K562 (cell line): ENCODE measurements at regions not wholly inside any gene's neighbourhood (a gene's known extent, or its start where the extent isn't known, plus 50 kb on each side); places are given as distances from the start of the nearest gene placed in this dataset.

ENCODE experiments used
- ATAC-seq: fragments of 200-7000 bp; cut with Tn5 transposase; 3 replicates; pipeline ENCODE4 v1.9.1; 2020; ENCODE audit warnings: moderate library complexity
- BruUV-seq: library from RNA; stranded (reverse); fragments of 400-500 nt; replicated peaks from 2 replicates; lab custom pipeline; 2021; lab: Mats Ljungman, UMichigan
- CTCF ChIA-PET: fragments of 300-600 bp; formaldehyde crosslinking; extraction: SDS; loops from one replicate; lab custom pipeline; 2021; ENCODE audit warnings: low intra/inter-chr PET ratio; lab: Yijun Ruan, JAX
- POLR2A ChIA-PET: fragments of 300-600, 350-650 bp; sonication (Branson Sonifier 250); formaldehyde crosslinking; extraction: SDS; loops from one replicate; lab custom pipeline; 2021; ENCODE audit warnings: antibody characterized with exemption, inconsistent platforms; lab: Yijun Ruan, JAX
- DNase-seq, 4 experiments: peaks; one replicate each; pipeline versions ENCODE4 v3.0.0 to v3.0.0-alpha.2; 2011 to 2018; ENCODE audit warnings: low spot score in 3 of 4, mixed read lengths in 3 of 4; ENCODE audit errors: extremely low read depth in 1 of 4
- FAIRE-seq: peaks from 2 replicates; lab custom pipeline; 2011; peaks lifted over from hg19 to GRCh38; lab: Jason Lieb, UNC
- H2AFZ ChIP-seq: 2 replicates; pipeline ENCODE4 v1.6.0; 2011; ENCODE audit warnings: low read depth, low read length, control low read depth, inconsistent platforms
- H3K27ac ChIP-seq: fragments of 200-600 bp; 3 replicates; pipeline ENCODE4 v1.8.0; 2011; ENCODE audit warnings: low read depth, mild to moderate bottlenecking, control low read depth, inconsistent platforms, low read length, moderate library complexity, mixed read lengths; ENCODE audit errors: extremely low read depth
- H3K27me3 ChIP-seq, 2 experiments: fragments of 300-600 bp in 1 of 2; 2 replicates in 1 of 2; 3 replicates in 1 of 2; pipeline versions ENCODE4 v1.6.0 to v1.8.0; 2011; ENCODE audit warnings: inconsistent platforms in 2 of 2, low read length in 2 of 2, mild to moderate bottlenecking in 1 of 2, mixed read lengths in 1 of 2, moderate library complexity in 1 of 2; ENCODE audit not compliant: control insufficient read depth in 2 of 2, insufficient read depth in 2 of 2
- H3K36me3 ChIP-seq: fragments of 300-600 bp; 3 replicates; pipeline ENCODE4 v1.8.0; 2011; ENCODE audit warnings: mild to moderate bottlenecking, low read length, inconsistent platforms; ENCODE audit not compliant: control insufficient read depth, insufficient read depth
- H3K4me1 ChIP-seq, 2 experiments: fragments of 200-600 bp in 1 of 2; replicated peaks in 1 of 2; 2 replicates in 1 of 2; 3 replicates in 1 of 2; pipeline versions ENCODE4 v1.5.1 to v1.8.0; 2011; ENCODE audit warnings: inconsistent platforms in 2 of 2, low read length in 2 of 2, mild to moderate bottlenecking in 1 of 2, mixed read lengths in 1 of 2, moderate library complexity in 1 of 2; ENCODE audit not compliant: control insufficient read depth in 2 of 2, insufficient read depth in 2 of 2
- H3K4me2 ChIP-seq: 2 replicates; pipeline ENCODE4 v1.6.1; 2011; ENCODE audit warnings: low read length, control low read depth, inconsistent platforms, mixed read lengths; ENCODE audit not compliant: insufficient read depth
- H3K4me3 ChIP-seq: fragments of 200-600 bp; sonication (generic), shearing (Covaris generic); 2 replicates; pipeline ENCODE4 v1.5.1; 2016; ENCODE audit warnings: control low read depth, inconsistent platforms
- H3K79me2 ChIP-seq: fragments of 200-600 bp; 3 replicates; pipeline ENCODE4 v1.8.0; 2011; ENCODE audit warnings: low read length, inconsistent platforms; ENCODE audit not compliant: control insufficient read depth, insufficient read depth
- H3K9ac ChIP-seq, 2 experiments: 2 replicates each; pipeline versions ENCODE4 v1.6.0 to v1.6.1; 2011; ENCODE audit warnings: low read depth in 2 of 2, low read length in 2 of 2, control low read depth in 1 of 2, inconsistent platforms in 1 of 2, mild to moderate bottlenecking in 1 of 2, mixed read lengths in 1 of 2; ENCODE audit not compliant: insufficient read depth in 1 of 2
- H3K9me1 ChIP-seq: one replicate; pipeline ENCODE4 v1.6.0; 2011; ENCODE audit warnings: inconsistent platforms, mild to moderate bottlenecking, low read length, moderate library complexity; ENCODE audit not compliant: control insufficient read depth, insufficient read depth
- H3K9me3 ChIP-seq: replicated peaks from 2 replicates; pipeline ENCODE4 v1.5.1; 2011; ENCODE audit warnings: low read depth, low read length, inconsistent platforms; ENCODE audit not compliant: control insufficient read depth, insufficient read depth
- H4K20me1 ChIP-seq: replicated peaks from 2 replicates; pipeline ENCODE4 v1.6.1; 2011; ENCODE audit warnings: low read length, inconsistent platforms, mixed read lengths; ENCODE audit not compliant: control insufficient read depth, insufficient read depth
- ARNT ChIP-seq, 2 experiments: fragments of 450-650 bp; IDR thresholded peaks; 2 replicates each; pipeline ENCODE4 v1.6.1; 2016; ENCODE audit warnings: mild to moderate bottlenecking in 1 of 2
- C11orf30 ChIP-seq: fragments of 450-650 bp; IDR thresholded peaks from 2 replicates; pipeline ENCODE4 v1.6.1; 2016; ENCODE audit warnings: low read depth, mild to moderate bottlenecking
- CBFA2T2 ChIP-seq: fragments of 450-650 bp; conservative IDR thresholded peaks from 2 replicates; pipeline ENCODE4 v1.6.1; 2017; ENCODE audit warnings: mild to moderate bottlenecking
- CC2D1A ChIP-seq: fragments of 450-650 bp; IDR thresholded peaks from 2 replicates; pipeline ENCODE4 v1.6.1; 2017; ENCODE audit warnings: mild to moderate bottlenecking
- FOXM1 ChIP-seq, 2 experiments: fragments of 450-650 bp in 1 of 2; sonication (generic) in 1 of 2; formaldehyde crosslinking in 1 of 2; IDR thresholded peaks; 2 replicates each; pipeline versions ENCODE4 v1.6.1 to v1.9.0; 2017 to 2022; ENCODE audit warnings: low read depth in 2 of 2, mild to moderate bottlenecking in 2 of 2, missing genetic modification reagents in 1 of 2, moderate library complexity in 1 of 2
- MAFG ChIP-seq: fragments of 450-650 bp; conservative IDR thresholded peaks from 2 replicates; pipeline ENCODE4 v1.6.1; 2016; ENCODE audit warnings: missing genetic modification characterization, missing compliant biosample characterization
- MTA2 ChIP-seq: fragments of 450-650 bp; IDR thresholded peaks from 2 replicates; pipeline ENCODE4 v1.6.1; 2016; ENCODE audit warnings: low read depth
- TCF15 ChIP-seq: fragments of 250-450 bp; sonication (Bioruptor Pico); IDR thresholded peaks from 2 replicates; pipeline ENCODE4 v1.8.0; 2022; ENCODE audit warnings: moderate library complexity, mild to moderate bottlenecking, inconsistent platforms
- THRAP3 ChIP-seq: fragments of 450-650 bp; IDR thresholded peaks from 2 replicates; pipeline ENCODE4 v1.6.1; 2016; ENCODE audit warnings: mild to moderate bottlenecking, inconsistent platforms, borderline replicate concordance
- ZNF316 ChIP-seq: fragments of 450-650 bp; IDR thresholded peaks from 2 replicates; pipeline ENCODE4 v1.6.1; 2016
- ZNF561 ChIP-seq: fragments of 450-650 bp; formaldehyde crosslinking; conservative IDR thresholded peaks from 2 replicates; pipeline ENCODE4 v1.4.0; 2020; ENCODE audit warnings: mild to moderate bottlenecking, moderate library complexity
- WGBS: fragments of 100-300 bp; shearing (Covaris generic); methylation state at CpG from one replicate; pipeline ENCODE4 v1.1.6; 2016; ENCODE audit warnings: low coverage, mixed read lengths; ENCODE audit not compliant: insufficient coverage; ENCODE audit errors: missing lambda C conversion rate; 5-methylcytosine and 5-hydroxymethylcytosine counted together
- in situ Hi-C: fragments of 300-500 bp; cut with MboI; formaldehyde crosslinking; loops from 4 replicates; pipeline ENCODE4 v1.15.0; 2018; ENCODE audit warnings: inconsistent platforms, mixed read lengths
- intact Hi-C: fragments of 100-400 bp; cut with micrococcal nuclease; formaldehyde crosslinking; loops from 2 replicates; pipeline ENCODE4 v1.14.2; 2022

GRCh38 chr18:67597759-67598158 lies 81.2 kb upstream of the DSEL start (continued):
- TF ChIP-seq THRAP3, result no peak
- no peak for TF ChIP-seq ZNF561

- intact Hi-C loops, result no loop called here
- Histone ChIP-seq H2AFZ (no peak overlapping the region), H3K27ac (no peak overlapping the region), H3K9me1 (no peaks in the 10 kb centered on the region), H3K4me1 (no peaks in the 10 kb centered on the region), H3K9me3 (no peaks in the 10 kb centered on the region), H3K36me3 (no peaks in the 10 kb centered on the region), H3K4me3 (no peak overlapping the region), H3K4me2 (no peak overlapping the region), H3K9ac (no peak overlapping the region), H3K27me3 (no peaks in the 10 kb centered on the region)
- ChIA-PET CTCF (no interaction called here), POLR2A (no interaction called here)
- WGBS, result 0% methylated on average over 1 of the region's 1 CpG
- DNase-seq (no peak), FAIRE-seq (no peak), ATAC-seq (no peak)
- in situ Hi-C loops, result no loop called here
- TF ChIP-seq MAFG (tag), result peak; percentile 44
- TF ChIP-seq FOXM1 (IDR thresholded peaks at IDR 0.05; ENCODE audit: low read depth), result no peak
- no peak for TF ChIP-seq FOXM1 (CRISPR knock-in tag; IDR thresholded peaks at IDR 0.05; ENCODE audit: low read depth)
- no peak for TF ChIP-seq CC2D1A
- TF ChIP-seq MTA2, result no peak
- no peak for TF ChIP-seq TCF15 (CRISPR knock-in tag)
- TF ChIP-seq C11orf30, result peak; percentile 17; the same call in 1 of the 2 replicates
- TF ChIP-seq ARNT (IDR thresholded peaks at IDR 0.05), result no peak
- TF ChIP-seq ZNF316, result peak; percentile 55
- no peak for TF ChIP-seq CBFA2T2
- TF ChIP-seq, all 486 proteins: peak for 3
- Histone ChIP-seq H3K79me2 (no peaks in the 10 kb centered on the region), H4K20me1 (no peaks in the 10 kb centered on the region)
- no TSS peak for BruUV-seq
These were observed 79.5 kb upstream of the DSEL start for GRCh38 chr18:67596003-67596402.
